H9 (cell line): ENCODE measurements at regions not wholly inside any gene's neighbourhood (a gene's known extent, or its start where the extent isn't known, plus 50 kb on each side); places are given as distances from the start of the nearest gene placed in this dataset.

Source experiments
- DNase-seq: peaks from one replicate; pipeline ENCODE4 v3.0.0-alpha.2; 2017
- H2AFZ ChIP-seq: one replicate; pipeline ENCODE4 v1.6.1; 2013; ENCODE audit warnings: mild to moderate bottlenecking, low read length, control low read depth, moderate library complexity
- H2AK5ac ChIP-seq: 2 replicates; pipeline ENCODE4 v1.6.1; 2013; ENCODE audit warnings: low read length, control low read depth, mixed read lengths; ENCODE audit not compliant: insufficient read length
- H2BK120ac ChIP-seq: one replicate; pipeline ENCODE4 v1.6.1; 2013; ENCODE audit warnings: low read depth, mild to moderate bottlenecking, low read length, control low read depth, inconsistent platforms; ENCODE audit not compliant: poor library complexity, severe bottlenecking
- H2BK12ac ChIP-seq: 2 replicates; pipeline ENCODE4 v1.6.1; 2013; ENCODE audit warnings: low read length, control low read depth, mixed read lengths, low read depth; ENCODE audit not compliant: insufficient read length
- H2BK15ac ChIP-seq: 2 replicates; pipeline ENCODE4 v1.6.1; 2013; ENCODE audit warnings: low read depth, low read length, control low read depth
- H2BK20ac ChIP-seq: one replicate; pipeline ENCODE4 v1.6.1; 2013; ENCODE audit warnings: low read depth, mild to moderate bottlenecking, low read length, control low read depth, inconsistent platforms; ENCODE audit not compliant: poor library complexity, severe bottlenecking
- H2BK5ac ChIP-seq: 2 replicates; pipeline ENCODE4 v1.6.1; 2013; ENCODE audit warnings: low read length, control low read depth, mixed read lengths; ENCODE audit not compliant: insufficient read length
- H3K14ac ChIP-seq: 2 replicates; pipeline ENCODE4 v1.6.1; 2013; ENCODE audit warnings: low read length, control low read depth; ENCODE audit not compliant: insufficient read depth
- H3K18ac ChIP-seq: 2 replicates; pipeline ENCODE4 v1.6.1; 2013; ENCODE audit warnings: low read depth, mild to moderate bottlenecking, mixed read lengths, low read length, control low read depth; ENCODE audit not compliant: insufficient read length
- H3K23ac ChIP-seq: 2 replicates; pipeline ENCODE4 v1.6.1; 2013; ENCODE audit warnings: low read length, control low read depth, mixed read lengths, low read depth; ENCODE audit not compliant: insufficient read length
- H3K23me2 ChIP-seq: 2 replicates; pipeline ENCODE4 v1.6.1; 2013; ENCODE audit warnings: low read depth, mild to moderate bottlenecking, mixed read lengths, low read length, control low read depth; ENCODE audit not compliant: insufficient read length, poor library complexity, severe bottlenecking
- H3K27ac ChIP-seq: 2 replicates; pipeline ENCODE4 v1.5.1; 2013; ENCODE audit warnings: low read length, control low read depth, mixed read lengths, low read depth; ENCODE audit not compliant: insufficient read length
- H3K27me3 ChIP-seq: 2 replicates; pipeline ENCODE4 v1.6.1; 2013; ENCODE audit warnings: low read length, control low read depth, inconsistent platforms; ENCODE audit not compliant: insufficient read depth
- H3K4ac ChIP-seq: 2 replicates; pipeline ENCODE4 v1.6.1; 2013; ENCODE audit warnings: low read depth, mild to moderate bottlenecking, control low read depth, inconsistent platforms, low read length, moderate library complexity
- H3K4me1 ChIP-seq: 2 replicates; pipeline ENCODE4 v1.6.1; 2013; ENCODE audit warnings: low read length, control low read depth, inconsistent platforms; ENCODE audit not compliant: insufficient read depth
- H3K4me2 ChIP-seq: 2 replicates; pipeline ENCODE4 v1.6.1; 2013; ENCODE audit warnings: low read length, control low read depth, mixed read lengths; ENCODE audit not compliant: insufficient read length, insufficient read depth
- H3K56ac ChIP-seq: 2 replicates; pipeline ENCODE4 v1.6.1; 2013; ENCODE audit warnings: low read depth, mild to moderate bottlenecking, mixed read lengths, low read length, control low read depth; ENCODE audit not compliant: insufficient read length
- H3K79me1 ChIP-seq: 2 replicates; pipeline ENCODE4 v1.6.1; 2013; ENCODE audit warnings: low read depth, mild to moderate bottlenecking, moderate library complexity, low read length, control low read depth, inconsistent platforms; ENCODE audit not compliant: insufficient read depth, poor library complexity, severe bottlenecking
- H3K79me2 ChIP-seq: 2 replicates; pipeline ENCODE4 v1.6.1; 2013; ENCODE audit warnings: low read length, control low read depth, inconsistent platforms; ENCODE audit not compliant: insufficient read depth
- H3K9ac ChIP-seq: 2 replicates; pipeline ENCODE4 v1.6.1; 2013; ENCODE audit warnings: low read length, control low read depth, mixed read lengths; ENCODE audit not compliant: insufficient read length; ENCODE audit errors: extremely low read depth
- H3K9me3 ChIP-seq: one replicate; pipeline ENCODE4 v1.6.1; 2013; ENCODE audit warnings: low read depth, low read length, inconsistent platforms; ENCODE audit not compliant: control insufficient read depth
- H3T11ph ChIP-seq: one replicate; pipeline ENCODE4 v1.6.1; 2013; ENCODE audit warnings: mild to moderate bottlenecking, low read length, control low read depth, inconsistent platforms
- H4K20me1 ChIP-seq: one replicate; pipeline ENCODE4 v1.6.1; 2013; ENCODE audit not compliant: control insufficient read depth, insufficient read length, insufficient read depth
- H4K5ac ChIP-seq: 2 replicates; pipeline ENCODE4 v1.6.1; 2013; ENCODE audit warnings: low read depth, mild to moderate bottlenecking, mixed read lengths, low read length, control low read depth; ENCODE audit not compliant: insufficient read length
- H4K8ac ChIP-seq: replicated peaks from 2 replicates; pipeline ENCODE4 v1.6.1; 2013; ENCODE audit warnings: low read length, control low read depth, mixed read lengths, low read depth; ENCODE audit not compliant: insufficient read length
- H4K91ac ChIP-seq: 2 replicates; pipeline ENCODE4 v1.6.1; 2013; ENCODE audit warnings: low read depth, mild to moderate bottlenecking, moderate library complexity, mixed read lengths, low read length, control low read depth; ENCODE audit not compliant: insufficient read length
- H3K27ac Mint-ChIP-seq, 3 experiments: 2 replicates in 2 of 3; 3 replicates in 1 of 3; pipeline ENCODE4 v1.8.0; 2020 to 2021; ENCODE audit warnings: mixed read lengths in 3 of 3, mild to moderate bottlenecking in 1 of 3, moderate library complexity in 1 of 3
- H3K27me3 Mint-ChIP-seq: 2 replicates; pipeline ENCODE4 v1.8.0; 2021; ENCODE audit warnings: low read depth, mild to moderate bottlenecking, moderate library complexity, mixed read lengths
- H3K36me3 Mint-ChIP-seq, 3 experiments: 2 replicates in 2 of 3; 3 replicates in 1 of 3; pipeline ENCODE4 v1.8.0; 2020 to 2021; ENCODE audit warnings: low read depth in 3 of 3, mixed read lengths in 3 of 3; ENCODE audit not compliant: insufficient read depth in 1 of 3
- H3K4me1 Mint-ChIP-seq, 2 experiments: 2 replicates each; pipeline ENCODE4 v1.8.0; 2020; ENCODE audit warnings: mixed read lengths in 2 of 2
- H3K4me3 Mint-ChIP-seq, 2 experiments: 2 replicates in 1 of 2; 3 replicates in 1 of 2; pipeline ENCODE4 v1.8.0; 2020 to 2021; ENCODE audit warnings: mild to moderate bottlenecking in 2 of 2, mixed read lengths in 2 of 2, moderate library complexity in 1 of 2
- H3K9me3 Mint-ChIP-seq, 2 experiments: 2 replicates in 1 of 2; 3 replicates in 1 of 2; pipeline ENCODE4 v1.8.0; 2020; ENCODE audit warnings: mild to moderate bottlenecking in 2 of 2, mixed read lengths in 2 of 2, moderate library complexity in 1 of 2
- CTCF ChIP-seq: fragments of 200-600 bp; sonication (generic); conservative IDR thresholded peaks from 3 replicates; pipeline ENCODE4 v1.8.0; 2021; ENCODE audit warnings: antibody characterized with exemption, mild to moderate bottlenecking
- WGBS: extraction: QIAGEN DNeasy Blood & Tissue Kit; methylation state at CpG from one replicate; pipeline ENCODE4 v1.1.7; 2013; ENCODE audit warnings: missing lambda C conversion rate, low lambda C conversion rate, mixed read lengths; ENCODE audit not compliant: insufficient read length; ENCODE audit errors: extremely low coverage; 5-methylcytosine and 5-hydroxymethylcytosine counted together

GRCh38 chr7:81175275-81175940 is 256.6 kb upstream of the SEMA3C start:
- H3K36me3 Mint-ChIP-seq = peaks cover 14 to 28% (median 26%) of the 10 kb centered on the region in 3 experiments
- no peak overlapping the region for H2BK20ac ChIP-seq
- no peaks in the 10 kb centered on the region for H4K20me1 ChIP-seq
- H3K79me1 ChIP-seq = no peaks in the 10 kb centered on the region
- H2BK5ac ChIP-seq = no peak overlapping the region
- no peaks in the 10 kb centered on the region for H3K23me2 ChIP-seq
- no peak overlapping the region for H3T11ph ChIP-seq
- no peak overlapping the region for H2AK5ac ChIP-seq
- no peak for DNase-seq
- 0 out of 7 replicates have a peak overlapping the region, but pooled peaks of 1 of the 3 experiments have one; percentile 12 for H3K27ac Mint-ChIP-seq
- no peak overlapping the region for H4K8ac ChIP-seq
- H2BK120ac ChIP-seq = no peak overlapping the region
- no peak overlapping the region for H3K4me3 Mint-ChIP-seq
- H3K4me2 ChIP-seq = no peak overlapping the region
- no peak overlapping the region for H4K91ac ChIP-seq
- H3K27ac ChIP-seq = no peak overlapping the region
- H3K9me3 ChIP-seq = peaks cover 6% of the 10 kb centered on the region
- WGBS = no CpG with 5 or more reads among the region's 6 CpGs
- no peaks in the 10 kb centered on the region for H3K79me2 ChIP-seq
- no peak overlapping the region for H2AFZ ChIP-seq
- H3K18ac ChIP-seq = no peak overlapping the region
- H4K5ac ChIP-seq = no peak overlapping the region
- no peak overlapping the region for H3K56ac ChIP-seq
- H3K14ac ChIP-seq = no peak overlapping the region
- peaks cover 27 to 29% of the 10 kb centered on the region in 2 experiments for H3K9me3 Mint-ChIP-seq
- peaks cover 18 to 24% of the 10 kb centered on the region in 2 experiments for H3K4me1 Mint-ChIP-seq
- no peak for TF ChIP-seq CTCF
- H3K27me3 ChIP-seq = no peaks in the 10 kb centered on the region
- H3K23ac ChIP-seq = no peak overlapping the region
- no peak overlapping the region for H2BK15ac ChIP-seq
- H3K9ac ChIP-seq = no peak overlapping the region
- H3K27me3 Mint-ChIP-seq = no peaks in the 10 kb centered on the region; the same call in 1 of the 2 replicates
- H3K4ac ChIP-seq = no peak overlapping the region
- H3K4me1 ChIP-seq = peaks cover 3% of the 10 kb centered on the region; the same call in 1 of the 2 replicates
- H2BK12ac ChIP-seq = no peak overlapping the region
